Stimulated activated CD4-positive, alpha-beta T cell treated with anti-CD3 and anti-CD28 coated beads, TNF-alpha, amount 100 ng/mL, for 4 hours (primary cell): ENCODE measurements at regions not wholly inside any gene's neighbourhood (a gene's known extent, or its start where the extent isn't known, plus 50 kb on each side); places are given as distances from the start of the nearest gene placed in this dataset.

Experiments used
- DNase-seq, 3 experiments: peaks; one replicate each; pipeline ENCODE4 v3.0.0-alpha.2; 2020; ENCODE audit warnings: low read depth in 3 of 3

- no peak for DNase-seq
Measured at GRCh38 chr6:156379392-156380289, 397.5 kb upstream of the ARID1B start.

DNA sequence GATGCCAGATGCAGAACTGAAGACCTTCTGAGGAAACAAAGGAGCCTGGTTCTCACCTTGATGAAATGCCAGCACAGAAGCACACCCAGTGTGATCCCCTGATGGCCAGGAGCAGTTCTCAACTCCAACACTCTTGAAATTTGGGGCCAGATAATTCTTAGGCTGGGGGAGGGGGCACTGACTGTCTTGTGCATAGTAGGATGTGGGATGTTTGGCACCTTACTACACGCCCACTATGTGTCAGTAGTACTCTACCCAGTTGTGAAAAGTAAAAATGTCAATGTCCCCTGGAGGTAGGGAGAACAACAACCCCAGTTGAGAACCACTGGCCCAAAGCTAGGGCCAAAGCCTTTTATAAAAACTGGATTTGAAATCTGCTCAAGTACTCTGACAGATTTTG, 398.3 kb upstream of the ARID1B start:
- DNase-seq = no peak

- no peak for DNase-seq
Measured at GRCh38 chr6:156376091-156376490, 401.1 kb upstream of the ARID1B start.

DNA sequence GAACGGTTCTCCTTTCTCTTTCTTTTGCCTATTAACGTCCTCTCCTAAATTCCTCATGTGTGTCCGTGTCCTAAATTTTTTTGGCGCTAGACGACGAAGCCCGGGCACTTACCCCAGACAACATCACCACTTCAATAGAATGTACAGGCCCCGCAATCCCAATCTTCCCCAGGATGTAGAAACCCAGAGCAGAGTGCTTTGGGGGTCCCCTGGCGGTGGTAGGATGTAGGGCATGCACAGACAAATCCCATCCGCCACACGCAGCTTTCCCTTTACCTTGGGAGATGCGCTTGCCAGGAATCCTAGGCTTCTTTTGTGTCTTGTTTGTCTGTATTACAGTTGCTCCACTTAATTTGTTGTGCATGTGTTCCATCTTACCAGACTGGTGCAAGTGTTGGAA, 417.3 kb upstream of the ARID1B start:
- no peak for DNase-seq

DNA sequence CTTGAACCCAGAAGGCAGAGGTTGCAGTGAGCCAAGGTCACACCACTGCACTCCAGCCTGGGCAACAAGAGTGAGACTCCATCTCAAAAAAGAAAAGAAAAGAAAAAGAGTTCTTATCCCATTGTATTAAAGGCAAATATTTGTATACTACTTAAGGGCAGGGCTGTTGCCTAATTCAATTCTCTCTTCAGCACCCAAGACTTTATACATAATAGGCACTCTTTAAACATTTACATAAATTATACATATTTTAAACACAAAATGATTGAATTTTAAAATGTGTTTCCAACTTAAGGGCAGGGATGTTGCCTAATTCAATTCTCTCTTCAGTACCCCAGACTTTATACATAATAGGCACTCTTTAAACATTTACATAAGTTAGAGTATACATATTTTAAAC, 424.3 kb upstream of the ARID1B start:
- DNase-seq = no peak

DNA sequence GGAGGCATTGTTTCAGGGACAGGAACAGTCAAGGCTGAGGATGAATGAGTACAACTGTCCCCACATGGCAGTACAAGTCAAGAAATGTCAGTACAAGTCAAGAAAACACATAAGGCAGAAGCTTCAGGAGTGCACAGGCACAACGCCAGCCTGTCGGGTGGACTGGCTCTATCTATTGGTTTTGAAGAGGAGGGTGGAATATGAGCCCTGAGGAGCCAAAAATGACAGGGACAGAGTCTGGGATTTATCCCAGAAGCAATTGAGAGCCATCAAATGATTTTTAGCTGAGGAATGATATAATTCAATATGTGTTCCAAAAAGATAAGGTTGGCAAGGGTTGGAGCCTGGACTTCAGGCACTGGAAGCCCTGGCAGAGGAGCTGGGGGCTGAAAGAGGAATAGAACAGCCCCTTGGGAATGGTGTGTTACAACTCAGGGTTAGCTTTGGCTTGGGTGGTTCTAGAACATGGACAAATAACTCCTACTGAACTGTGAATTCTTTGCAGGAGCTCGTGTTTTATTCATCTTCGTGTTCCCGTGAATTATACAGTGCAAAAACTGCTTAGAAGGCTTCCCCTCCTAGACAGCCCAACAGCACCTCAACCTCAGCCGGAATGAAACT, 425.7 kb upstream of the ARID1B start:
- no peak for DNase-seq

DNA sequence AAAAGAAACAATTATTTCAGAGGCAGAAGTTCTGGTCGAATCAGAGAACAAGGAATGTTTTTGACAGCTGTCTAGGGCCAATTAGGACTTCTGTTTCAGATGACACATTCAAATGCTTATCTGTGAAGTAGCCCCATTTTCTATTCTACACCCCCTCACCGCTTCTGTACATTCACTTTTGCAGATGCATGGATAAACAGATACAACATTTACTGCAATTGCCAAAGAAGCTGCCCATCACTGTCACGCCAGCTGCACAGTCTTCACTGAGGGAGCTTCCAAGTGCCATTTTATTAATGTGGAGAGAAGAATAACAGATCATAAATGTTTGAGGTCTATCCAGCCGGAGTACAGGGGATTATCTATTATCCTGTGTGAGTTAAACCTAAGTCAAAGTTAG, 426.8 kb upstream of the ARID1B start:
- DNase-seq = no peak

DNA sequence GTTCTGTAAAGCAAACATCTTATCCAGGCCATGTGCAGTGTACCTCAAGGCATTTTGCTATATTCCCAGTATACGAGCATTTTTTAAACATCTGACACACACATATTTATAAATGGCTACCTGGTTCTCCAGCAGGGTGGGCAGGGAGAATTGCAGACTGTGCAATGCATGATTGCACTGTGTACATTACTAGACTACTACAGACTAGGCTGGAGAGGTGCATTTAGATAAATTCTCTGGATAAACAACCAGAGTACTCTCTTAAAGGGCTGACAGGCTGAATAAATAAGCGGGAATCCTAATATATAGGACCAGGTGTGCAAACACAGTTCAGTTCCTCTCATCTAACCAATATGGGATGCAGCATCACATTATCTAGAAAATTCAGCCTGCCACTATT, 428.3 kb upstream of the ARID1B start:
- no peak for DNase-seq

DNA sequence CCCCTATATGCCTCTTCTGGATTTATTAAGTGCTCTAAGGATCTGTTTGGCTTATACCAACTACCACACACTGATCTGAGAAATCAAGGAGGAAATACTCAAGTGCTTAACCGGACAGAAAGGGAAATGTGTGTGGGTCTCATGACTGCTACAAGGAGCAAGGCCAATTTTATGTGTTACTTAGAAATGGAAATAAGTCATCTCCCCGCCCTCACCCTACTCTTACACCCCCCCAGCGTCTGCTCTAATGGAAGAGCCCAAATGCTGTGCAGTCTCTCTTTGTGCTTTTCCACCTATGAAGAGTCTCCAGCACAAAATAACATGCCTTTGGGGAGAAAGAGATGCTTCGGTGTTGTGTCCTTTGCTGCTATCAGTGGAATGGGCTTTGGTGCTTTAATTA, 428.8 kb upstream of the ARID1B start:
- no peak for DNase-seq

GRCh38 chr6:156347656-156348055, 429.5 kb upstream of the ARID1B start:
- no peak for DNase-seq

- DNase-seq = no peak
Measured at GRCh38 chr6:156347246-156347645, 429.9 kb upstream of the ARID1B start.

- no peak for DNase-seq
Measured at GRCh38 chr6:156345700-156346099, 431.5 kb upstream of the ARID1B start.

DNA sequence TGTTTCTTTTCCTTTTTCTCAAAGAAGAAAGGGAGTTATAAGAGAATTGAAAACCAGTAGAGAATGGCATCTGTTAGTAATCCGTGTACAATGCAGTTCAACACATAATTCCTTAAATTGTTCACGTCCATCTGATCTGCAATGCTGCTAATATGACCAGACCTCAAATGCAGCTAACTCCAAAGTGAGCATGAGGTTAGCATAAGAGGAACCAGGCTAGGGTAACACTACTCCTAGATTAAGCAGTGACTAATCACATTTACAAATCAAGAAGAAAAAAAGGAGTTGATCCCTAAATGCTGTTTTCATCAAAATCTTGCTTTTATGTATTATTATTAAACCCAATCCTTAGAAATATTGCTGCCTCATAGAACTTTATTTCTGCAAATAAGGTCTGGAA, 432.7 kb upstream of the ARID1B start:
- DNase-seq = no peak

- DNase-seq = no peak
Measured at GRCh38 chr6:156337801-156338200, 439.4 kb upstream of the ARID1B start.

DNA sequence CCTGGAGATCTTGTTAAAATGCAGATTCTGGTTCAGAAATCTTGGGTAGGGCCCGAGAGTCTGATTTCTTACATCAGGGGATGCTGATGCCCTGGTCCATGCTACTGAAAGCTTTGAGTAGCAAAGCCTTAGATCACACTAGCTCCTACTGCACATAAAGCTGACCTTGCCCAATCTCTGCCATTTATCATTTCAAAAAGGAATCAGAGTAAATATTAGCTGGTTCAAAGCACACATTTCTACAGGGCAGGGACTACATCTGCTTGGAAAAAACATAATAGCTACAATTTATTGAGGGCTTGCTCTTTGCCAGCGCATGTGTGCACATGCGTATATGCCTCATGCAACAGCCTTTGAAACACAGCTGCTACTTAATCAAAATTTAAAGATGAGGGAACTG, 440.4 kb upstream of the ARID1B start:
- DNase-seq = no peak

DNA sequence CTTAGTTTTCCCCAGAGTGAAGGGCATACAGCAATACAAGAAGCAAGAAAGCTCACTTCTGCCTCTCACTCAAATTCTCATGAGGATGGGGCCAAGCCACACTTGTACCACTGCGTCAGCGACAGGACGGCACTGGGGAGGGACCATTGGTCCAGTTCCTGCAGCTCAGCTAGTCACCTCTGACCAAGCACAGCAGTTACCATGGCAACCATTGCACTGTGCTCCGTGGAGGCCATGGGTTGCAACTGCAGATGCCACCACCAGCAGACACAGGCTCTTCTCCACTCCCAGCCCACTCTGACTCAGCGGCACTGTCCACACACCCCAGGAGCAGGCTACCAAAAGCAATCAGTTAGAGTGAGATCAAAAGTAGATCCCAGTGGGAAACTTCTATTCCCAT, 441.1 kb upstream of the ARID1B start:
- no peak for DNase-seq

DNA sequence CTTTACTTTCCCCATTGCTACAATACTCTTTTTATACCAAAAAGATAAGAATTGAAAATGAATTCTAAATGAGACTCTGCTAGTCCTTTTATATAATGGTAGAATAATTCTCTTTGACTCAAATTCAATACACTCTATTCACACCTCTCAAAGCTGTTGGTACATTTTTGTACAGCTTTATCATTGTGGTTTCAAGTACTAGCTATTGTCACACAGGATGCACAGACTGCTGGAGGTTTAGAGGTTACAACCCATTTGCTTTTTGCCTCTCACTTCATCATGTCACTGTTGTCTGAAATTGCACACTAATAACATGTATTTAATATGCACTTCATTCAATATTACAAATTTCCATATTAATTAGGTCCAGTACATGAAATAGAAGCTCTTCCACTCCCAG, 442.2 kb upstream of the ARID1B start:
- DNase-seq = no peak

- no peak for DNase-seq
Measured at GRCh38 chr6:156319707-156320106, 457.5 kb upstream of the ARID1B start.

GRCh38 chr6:156316583-156317125, 460.5 kb upstream of the ARID1B start:
- DNase-seq = no peak

DNA sequence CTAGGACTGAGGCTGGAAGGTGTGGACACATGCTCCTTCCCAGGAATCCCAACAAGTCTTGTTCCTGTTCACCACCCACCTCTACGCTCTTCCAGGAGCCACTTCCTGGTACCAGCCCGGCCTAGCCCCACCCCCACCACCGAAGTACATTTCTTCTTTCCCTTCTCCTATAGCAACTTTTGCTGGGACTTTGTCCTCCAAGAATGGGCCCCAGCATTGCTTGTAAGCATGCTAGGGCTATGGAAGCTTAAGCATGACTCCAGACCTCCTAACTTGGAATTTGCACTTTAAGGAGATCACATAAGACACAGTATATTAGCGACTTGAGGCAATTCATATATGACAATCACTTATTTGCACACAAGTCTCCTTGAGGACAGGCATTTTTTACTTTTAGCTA, 462.0 kb upstream of the ARID1B start:
- DNase-seq = no peak

DNA sequence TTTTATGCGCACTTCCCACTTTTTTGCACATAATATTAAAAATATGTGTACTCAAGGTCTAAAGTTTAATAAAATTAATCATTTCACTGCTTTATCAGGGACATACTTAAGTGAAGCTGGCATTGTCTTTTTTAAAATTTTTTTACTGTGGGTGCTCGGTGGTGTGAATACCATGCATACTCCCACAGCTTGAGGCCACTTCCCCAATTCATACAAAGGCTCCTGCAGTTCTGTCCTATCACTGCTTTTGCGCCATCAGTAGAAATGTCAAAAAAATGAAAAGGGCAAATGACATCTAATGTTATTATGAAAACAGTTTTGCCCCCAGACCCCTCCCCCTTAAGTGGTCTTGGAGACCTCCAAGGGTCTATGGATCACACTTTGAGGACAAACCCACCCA, 464.1 kb upstream of the ARID1B start:
- DNase-seq = no peak

- DNase-seq = no peak
Measured at GRCh38 chr6:156311291-156311690, 465.9 kb upstream of the ARID1B start.

DNA sequence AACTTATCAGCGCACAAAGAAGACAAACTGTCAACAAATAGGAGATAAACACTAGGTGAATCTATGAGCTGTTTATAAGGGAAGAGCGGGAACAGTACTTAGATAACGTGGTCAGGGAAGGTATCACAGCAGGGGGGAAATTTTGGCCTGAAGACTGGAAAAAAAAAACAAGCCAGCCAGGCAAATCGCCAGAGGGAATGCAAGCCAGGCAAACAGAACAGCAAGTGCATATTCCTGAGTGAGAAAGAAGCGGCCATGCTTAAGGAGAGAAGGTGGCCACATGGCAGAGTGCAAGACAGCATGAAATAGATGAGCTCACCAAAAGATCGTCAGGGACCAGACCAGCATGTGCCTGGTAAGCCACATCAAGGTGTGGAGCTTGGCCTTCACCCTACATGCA, 466.5 kb upstream of the ARID1B start:
- DNase-seq = no peak
